ENCODE measurements at regions not wholly inside any gene's neighbourhood (a gene's known extent, or its start where the extent isn't known, plus 50 kb on each side); places are given as distances from the start of the nearest gene placed in this dataset.

GRCh38 chr3:4047366-4047765, 248.1 kb downstream of the LRRN1 start:
- POLR2A ChIA-PET (ENCODE audit: low non-redundant PET), result no interaction called here
- Histone ChIP-seq H3K9me3 (ENCODE audit: low read depth, low read length, poor library complexity, severe bottlenecking) (peaks cover 20% of the 10 kb centered on the region), H3K36me3 (ENCODE audit: insufficient read depth, low read length, poor library complexity, severe bottlenecking) (no peaks in the 10 kb centered on the region), H3K4me1 (ENCODE audit: insufficient read depth, low read length, poor library complexity, severe bottlenecking) (no peaks in the 10 kb centered on the region), H3K4me3 (ENCODE audit: low read depth, low read length, poor library complexity, severe bottlenecking) (no peak overlapping the region), H3K27me3 (replicated peaks; ENCODE audit: insufficient read depth, low read depth, low read length, poor library complexity) (no peaks in the 10 kb centered on the region), H3K27ac (ENCODE audit: low read depth, low read length, poor library complexity, severe bottlenecking) (no peak overlapping the region)
- intact Hi-C loops (cut with micrococcal nuclease; ENCODE audit: unreplicated experiment), result no loop called here
- DNase-seq (ENCODE audit: low spot score), result no peak
- CTCF ChIA-PET, result no interaction called here
- no TSS peak for BruUV-seq (replicated peaks)
- TF ChIP-seq EZH2 (IDR thresholded peaks at IDR 0.05; ENCODE audit: borderline replicate concordance, low read depth, low read length, poor library complexity, severe bottlenecking), result no peak
- TF ChIP-seq, protein P1, sequence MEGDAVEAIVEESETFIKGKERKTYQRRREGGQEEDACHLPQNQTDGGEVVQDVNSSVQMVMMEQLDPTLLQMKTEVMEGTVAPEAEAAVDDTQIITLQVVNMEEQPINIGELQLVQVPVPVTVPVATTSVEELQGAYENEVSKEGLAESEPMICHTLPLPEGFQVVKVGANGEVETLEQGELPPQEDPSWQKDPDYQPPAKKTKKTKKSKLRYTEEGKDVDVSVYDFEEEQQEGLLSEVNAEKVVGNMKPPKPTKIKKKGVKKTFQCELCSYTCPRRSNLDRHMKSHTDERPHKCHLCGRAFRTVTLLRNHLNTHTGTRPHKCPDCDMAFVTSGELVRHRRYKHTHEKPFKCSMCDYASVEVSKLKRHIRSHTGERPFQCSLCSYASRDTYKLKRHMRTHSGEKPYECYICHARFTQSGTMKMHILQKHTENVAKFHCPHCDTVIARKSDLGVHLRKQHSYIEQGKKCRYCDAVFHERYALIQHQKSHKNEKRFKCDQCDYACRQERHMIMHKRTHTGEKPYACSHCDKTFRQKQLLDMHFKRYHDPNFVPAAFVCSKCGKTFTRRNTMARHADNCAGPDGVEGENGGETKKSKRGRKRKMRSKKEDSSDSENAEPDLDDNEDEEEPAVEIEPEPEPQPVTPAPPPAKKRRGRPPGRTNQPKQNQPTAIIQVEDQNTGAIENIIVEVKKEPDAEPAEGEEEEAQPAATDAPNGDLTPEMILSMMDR (conservative IDR thresholded peaks at IDR 0.05; ENCODE audit: low read depth, low read length), result no peak

GRCh38 chr3:4052706-4053105, 250.5 kb upstream of the SETMAR start:
- CTCF ChIA-PET, result no interaction called here
- no peak for DNase-seq (ENCODE audit: low spot score)

GRCh38 chr3:4053975-4054374, 249.2 kb upstream of the SETMAR start:
- Histone ChIP-seq H3K9me3 (ENCODE audit: low read depth, low read length, poor library complexity, severe bottlenecking) (peaks cover 17% of the 10 kb centered on the region), H3K27ac (ENCODE audit: low read depth, low read length, poor library complexity, severe bottlenecking) (no peak overlapping the region), H3K36me3 (ENCODE audit: insufficient read depth, low read length, poor library complexity, severe bottlenecking) (no peaks in the 10 kb centered on the region), H3K4me3 (ENCODE audit: low read depth, low read length, poor library complexity, severe bottlenecking) (no peak overlapping the region), H3K4me1 (ENCODE audit: insufficient read depth, low read length, poor library complexity, severe bottlenecking) (no peaks in the 10 kb centered on the region), H3K27me3 (replicated peaks; ENCODE audit: insufficient read depth, low read depth, low read length, poor library complexity) (no peaks in the 10 kb centered on the region)
- TF ChIP-seq, protein P1 (conservative IDR thresholded peaks at IDR 0.05; ENCODE audit: low read depth, low read length), result no peak
- TF ChIP-seq EZH2 (IDR thresholded peaks at IDR 0.05; ENCODE audit: borderline replicate concordance, low read depth, low read length, poor library complexity, severe bottlenecking), result no peak
- intact Hi-C loops (cut with micrococcal nuclease; ENCODE audit: unreplicated experiment), result no loop called here
- no peak for DNase-seq (ENCODE audit: low spot score)
- BruUV-seq (replicated peaks), result no TSS peak
- CTCF ChIA-PET, result no interaction called here
- POLR2A ChIA-PET (ENCODE audit: low non-redundant PET), result no interaction called here

More at GRCh38 chr3:4052706-4053105, 250.5 kb upstream of the SETMAR start:
- Histone ChIP-seq H3K27me3 (replicated peaks; ENCODE audit: insufficient read depth, low read depth, low read length, poor library complexity) (no peaks in the 10 kb centered on the region), H3K36me3 (ENCODE audit: insufficient read depth, low read length, poor library complexity, severe bottlenecking) (no peaks in the 10 kb centered on the region), H3K4me1 (ENCODE audit: insufficient read depth, low read length, poor library complexity, severe bottlenecking) (no peaks in the 10 kb centered on the region), H3K9me3 (ENCODE audit: low read depth, low read length, poor library complexity, severe bottlenecking) (peaks cover 13% of the 10 kb centered on the region), H3K4me3 (ENCODE audit: low read depth, low read length, poor library complexity, severe bottlenecking) (no peak overlapping the region), H3K27ac (ENCODE audit: low read depth, low read length, poor library complexity, severe bottlenecking) (no peak overlapping the region)
- intact Hi-C loops (cut with micrococcal nuclease; ENCODE audit: unreplicated experiment), result no loop called here
- TF ChIP-seq EZH2 (IDR thresholded peaks at IDR 0.05; ENCODE audit: borderline replicate concordance, low read depth, low read length, poor library complexity, severe bottlenecking), result no peak
- TF ChIP-seq, protein P1 (conservative IDR thresholded peaks at IDR 0.05; ENCODE audit: low read depth, low read length), result no peak
- no TSS peak for BruUV-seq (replicated peaks)
- POLR2A ChIA-PET (ENCODE audit: low non-redundant PET), result no interaction called here
